IMR-90 (cell line): ENCODE measurements at regions not wholly inside any gene's neighbourhood (a gene's known extent, or its start where the extent isn't known, plus 50 kb on each side); places are given as distances from the start of the nearest gene placed in this dataset.
A peak's percentile ranks its signal among the peaks of the same experiment; 100 is the strongest.

Experiments used
- ATAC-seq: fragments of 200-7000 bp; cut with Tn5 transposase; 2 replicates; pipeline ENCODE4 v1.9.1; 2020; ENCODE audit warnings: low read depth, mild to moderate bottlenecking, moderate library complexity
- BruUV-seq: library from RNA; stranded (reverse); fragments of 400-500 nt; replicated peaks from 2 replicates; lab custom pipeline; 2021; lab: Mats Ljungman, UMichigan
- CTCF ChIA-PET: fragments of 300-600 bp; formaldehyde crosslinking; extraction: SDS; loops from one replicate; lab custom pipeline; 2021; ENCODE audit warnings: antibody characterized with exemption; lab: Yijun Ruan, JAX
- POLR2A ChIA-PET: fragments of 300-600 bp; sonication (Branson Sonifier 250); formaldehyde crosslinking; loops from one replicate; lab custom pipeline; 2022; ENCODE audit warnings: antibody characterized with exemption; ENCODE audit not compliant: unreplicated experiment; lab: Charles Lee
- DNase-seq: peaks from one replicate; pipeline ENCODE4 v3.0.0; 2013
- H2AFZ ChIP-seq: replicated peaks from 2 replicates; pipeline ENCODE3; 2013; ENCODE audit warnings: low read length, mild to moderate bottlenecking; ENCODE audit not compliant: poor library complexity
- H2AK5ac ChIP-seq: 2 replicates; pipeline ENCODE4 v1.6.1; 2013; ENCODE audit warnings: low read depth, low read length, inconsistent platforms
- H2AK9ac ChIP-seq: replicated peaks from 2 replicates; pipeline ENCODE3; 2013; ENCODE audit warnings: mild to moderate bottlenecking, low read depth, low read length, moderate library complexity; ENCODE audit not compliant: poor library complexity
- H2BK120ac ChIP-seq: 2 replicates; pipeline ENCODE4 v1.6.1; 2013; ENCODE audit warnings: low read depth, low read length, inconsistent platforms
- H2BK15ac ChIP-seq: 3 replicates; pipeline ENCODE4 v1.6.1; 2013; ENCODE audit warnings: low read depth, low read length, inconsistent platforms
- H2BK20ac ChIP-seq: 2 replicates; pipeline ENCODE4 v1.6.1; 2013; ENCODE audit warnings: low read depth, mild to moderate bottlenecking, inconsistent platforms, low read length, moderate library complexity
- H2BK5ac ChIP-seq: 2 replicates; pipeline ENCODE4 v1.6.1; 2013; ENCODE audit warnings: mild to moderate bottlenecking, low read depth, low read length, inconsistent platforms; ENCODE audit not compliant: poor library complexity, severe bottlenecking
- H3K14ac ChIP-seq: replicated peaks from 2 replicates; pipeline ENCODE4 v1.6.1; 2013; ENCODE audit warnings: low read depth, low read length, inconsistent platforms
- H3K18ac ChIP-seq: 2 replicates; pipeline ENCODE4 v1.6.1; 2013; ENCODE audit warnings: low read depth, low read length, control low read depth
- H3K23ac ChIP-seq: 2 replicates; pipeline ENCODE4 v1.6.1; 2013; ENCODE audit warnings: low read depth, low read length, inconsistent platforms
- H3K27ac ChIP-seq: 2 replicates; pipeline ENCODE4 v1.5.1; 2013; ENCODE audit warnings: mild to moderate bottlenecking, control low read depth, low read length; ENCODE audit not compliant: insufficient read depth
- H3K27me3 ChIP-seq: 2 replicates; pipeline ENCODE4 v1.6.1; 2013; ENCODE audit warnings: low read length; ENCODE audit not compliant: control insufficient read depth, insufficient read depth
- H3K36me3 ChIP-seq: 2 replicates; pipeline ENCODE4 v1.6.1; 2013; ENCODE audit warnings: low read length, mixed read lengths; ENCODE audit not compliant: control insufficient read depth, insufficient read depth
- H3K4ac ChIP-seq: 2 replicates; pipeline ENCODE4 v1.6.1; 2013; ENCODE audit warnings: low read depth, low read length, inconsistent platforms
- H3K4me1 ChIP-seq: 2 replicates; pipeline ENCODE4 v1.6.1; 2013; ENCODE audit warnings: low read length, mixed read lengths; ENCODE audit not compliant: control insufficient read depth, insufficient read depth
- H3K4me2 ChIP-seq: 2 replicates; pipeline ENCODE4 v1.6.1; 2013; ENCODE audit warnings: low read depth, mild to moderate bottlenecking, control low read depth, low read length, moderate library complexity
- H3K4me3 ChIP-seq: 2 replicates; pipeline ENCODE4 v1.5.1; 2013; ENCODE audit warnings: low read depth, mild to moderate bottlenecking, control low read depth, low read length, moderate library complexity; ENCODE audit not compliant: insufficient read depth
- H3K56ac ChIP-seq: 2 replicates; pipeline ENCODE4 v1.6.1; 2013; ENCODE audit warnings: low read length, inconsistent platforms; ENCODE audit not compliant: insufficient read depth; ENCODE audit errors: extremely low read depth
- H3K79me1 ChIP-seq, 2 experiments: 2 replicates each; pipeline ENCODE4 v1.6.1; 2013; ENCODE audit warnings: low read length in 2 of 2, inconsistent platforms in 1 of 2, low read depth in 1 of 2
- H3K9ac ChIP-seq: 2 replicates; pipeline ENCODE4 v1.6.1; 2013; ENCODE audit warnings: low read depth, low read length, control low read depth
- H3K9me1 ChIP-seq: 2 replicates; pipeline ENCODE4 v1.6.1; 2013; ENCODE audit warnings: low read length, inconsistent platforms; ENCODE audit not compliant: insufficient read depth
- H3K9me3 ChIP-seq: 2 replicates; pipeline ENCODE4 v1.6.1; 2013; ENCODE audit warnings: low read length; ENCODE audit not compliant: control insufficient read depth, insufficient read depth
- H4K20me1 ChIP-seq: 2 replicates; pipeline ENCODE4 v1.6.1; 2013; ENCODE audit warnings: low read length, inconsistent platforms; ENCODE audit not compliant: insufficient read depth
- H4K5ac ChIP-seq: 2 replicates; pipeline ENCODE4 v1.6.1; 2013; ENCODE audit warnings: mild to moderate bottlenecking, low read depth, low read length, control low read depth
- H4K8ac ChIP-seq, 2 experiments: 2 replicates each; pipeline ENCODE4 v1.6.1; 2013; ENCODE audit warnings: low read depth in 2 of 2, low read length in 2 of 2, control low read depth in 1 of 2, inconsistent platforms in 1 of 2
- H4K91ac ChIP-seq: 2 replicates; pipeline ENCODE4 v1.6.1; 2013; ENCODE audit warnings: low read depth, low read length, inconsistent platforms; ENCODE audit not compliant: insufficient read depth
- BHLHE40 ChIP-seq: fragments of 150-350 bp; IDR thresholded peaks from 2 replicates; pipeline ENCODE4 v1.6.1; 2016; ENCODE audit warnings: mild to moderate bottlenecking, low read depth, low read length
- CEBPB ChIP-seq: IDR thresholded peaks from 2 replicates; pipeline ENCODE4 v1.6.1; 2012; ENCODE audit warnings: low read depth, low read length, improper control_type of control experiment
- CHD1 ChIP-seq: IDR thresholded peaks from 2 replicates; pipeline ENCODE4 v1.6.1; 2012; ENCODE audit warnings: low read depth, low read length, improper control_type of control experiment
- CTCF ChIP-seq: conservative IDR thresholded peaks from 2 replicates; pipeline ENCODE4 v1.5.1; 2012; ENCODE audit warnings: mild to moderate bottlenecking, low read depth, low read length, improper control_type of control experiment
- ELK1 ChIP-seq: fragments of 150-350 bp; IDR thresholded peaks from 2 replicates; pipeline ENCODE4 v1.6.1; 2016; ENCODE audit warnings: low read depth, mild to moderate bottlenecking, low read length, moderate library complexity, borderline replicate concordance
- FOS ChIP-seq: fragments of 150-350 bp; IDR thresholded peaks from 2 replicates; pipeline ENCODE4 v1.6.1; 2016; ENCODE audit warnings: low read depth, low read length
- MAFK ChIP-seq: IDR thresholded peaks from 2 replicates; pipeline ENCODE4 v1.6.1; 2012; ENCODE audit warnings: low read depth, low read length, improper control_type of control experiment
- MAZ ChIP-seq: IDR thresholded peaks from 2 replicates; pipeline ENCODE4 v1.6.1; 2012; ENCODE audit warnings: low read depth, mild to moderate bottlenecking, low read length, improper control_type of control experiment, moderate library complexity, borderline replicate concordance
- MXI1 ChIP-seq: IDR thresholded peaks from 2 replicates; pipeline ENCODE4 v1.6.1; 2012; ENCODE audit warnings: low read depth, mild to moderate bottlenecking, low read length, moderate library complexity, borderline replicate concordance
- NFE2L2 ChIP-seq: fragments of 150-350 bp; IDR thresholded peaks from 2 replicates; pipeline ENCODE4 v1.6.1; 2016; ENCODE audit warnings: low read depth, mild to moderate bottlenecking, low read length
- POLR2A ChIP-seq: IDR thresholded peaks from 2 replicates; pipeline ENCODE4 v1.6.1; 2012; ENCODE audit warnings: mild to moderate bottlenecking, low read depth, low read length
- RAD21 ChIP-seq: IDR thresholded peaks from 2 replicates; pipeline ENCODE4 v1.6.1; 2012; ENCODE audit warnings: low read length, improper control_type of control experiment
- RCOR1 ChIP-seq: IDR thresholded peaks from 2 replicates; pipeline ENCODE4 v1.6.1; 2012; ENCODE audit warnings: mild to moderate bottlenecking, low read length, improper control_type of control experiment; ENCODE audit not compliant: insufficient replicate concordance
- RFX5 ChIP-seq: IDR thresholded peaks from 2 replicates; pipeline ENCODE4 v1.8.0; 2012; ENCODE audit warnings: low read depth, mild to moderate bottlenecking, low read length, moderate library complexity
- SMC3 ChIP-seq: fragments of 150-350 bp; IDR thresholded peaks from 2 replicates; pipeline ENCODE4 v1.6.1; 2016; ENCODE audit warnings: low read depth, mild to moderate bottlenecking, antibody characterized with exemption, low read length, moderate library complexity
- WGBS, 2 experiments: methylation state at CpG; one replicate each; pipeline versions ENCODE4 v1.1.5 to v1.1.7; 2013; ENCODE audit warnings: missing lambda C conversion rate in 2 of 2; ENCODE audit not compliant: insufficient read length in 1 of 2; ENCODE audit errors: extremely low coverage in 2 of 2; 5-methylcytosine and 5-hydroxymethylcytosine counted together
- dilution Hi-C: fragments of 300-500 bp; cut with HindIII; formaldehyde crosslinking; loops from one replicate; pipeline ENCODE4 v1.14.3; 2018; ENCODE audit warnings: low sequenced_read_pairs; ENCODE audit not compliant: unreplicated experiment
- in situ Hi-C: fragments of 300-500 bp; cut with MboI; formaldehyde crosslinking; loops from 3 replicates; pipeline ENCODE4 v1.14.3; 2019; ENCODE audit warnings: low sequenced_read_pairs, inconsistent platforms, mixed read lengths
- intact Hi-C: fragments of 100-400 bp; cut with micrococcal nuclease; formaldehyde crosslinking; loops from 2 replicates; pipeline ENCODE4 v1.10.0; 2022

DNA sequence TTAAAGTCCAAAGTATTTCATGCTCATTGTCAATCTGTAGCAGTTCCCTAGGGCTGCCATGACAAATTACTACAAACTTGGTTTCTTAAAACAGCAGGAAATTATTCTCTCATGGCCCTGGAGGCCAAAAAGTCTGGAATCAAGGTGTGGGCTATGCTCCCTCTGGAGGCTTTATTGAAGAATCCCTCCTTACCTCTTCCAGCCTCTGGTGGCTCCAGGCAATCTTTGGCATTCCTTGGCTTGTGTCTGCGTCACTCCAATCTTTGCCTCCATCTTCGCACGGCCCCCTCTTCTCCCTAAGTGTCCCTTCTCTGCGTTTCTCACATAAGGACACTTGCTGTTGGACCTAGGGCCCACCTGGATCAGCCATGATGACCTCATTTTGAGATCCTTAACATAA is 170.4 kb downstream of the SMIM20 start:
- peak overlapping the region; percentile 65 for H4K5ac ChIP-seq
- peak overlapping the region; percentile 62 for H3K4ac ChIP-seq
- no peak overlapping the region for H2BK5ac ChIP-seq
- peak overlapping the region; percentile 51; the same call in 1 of the 2 replicates for H3K27ac ChIP-seq
- no peak for ATAC-seq
- 92% methylated on average over 4 of the region's 4 CpGs; no CpG with 5 or more reads in 1 of the 2 experiments for WGBS, 2 experiments
- H4K8ac ChIP-seq, result peak overlapping the region; percentile 37 to 51; a peak in 2 of 4 replicates
- H4K20me1 ChIP-seq, result no peaks in the 10 kb centered on the region
- H3K4me2 ChIP-seq, result peak overlapping the region; percentile 2; the same call in 1 of the 2 replicates
- no peak overlapping the region for H2AFZ ChIP-seq
- H2AK5ac ChIP-seq, result peak overlapping the region; percentile 92
- in situ Hi-C loops, result loop anchor here (5.0 kb wide), 1 partner anchor 238 kb away; the partner anchor contains the start of gene RBPJ
- no peak overlapping the region; the same call in 1 of the 2 replicates for H3K9ac ChIP-seq
- peaks cover 20% of the 10 kb centered on the region for H3K4me1 ChIP-seq
- H3K79me1 ChIP-seq, result no peaks in the 10 kb centered on the region
- H2BK20ac ChIP-seq, result peak overlapping the region; percentile 85
- no peak for DNase-seq
- intact Hi-C loops, result no loop called here
- TF ChIP-seq RAD21 (no peak), SMC3 (no peak), ELK1 (no peak), RFX5 (no peak), CEBPB (no peak), POLR2A (no peak), CHD1 (no peak), BHLHE40 (no peak), RCOR1 (no peak), MXI1 (no peak), CTCF (no peak), FOS (no peak), MAFK (no peak), MAZ (no peak), NFE2L2 (no peak)
- CTCF ChIA-PET, result interaction anchor here (0.6 kb wide), 1 partner anchor 243 kb away, joined by 4 read pairs; no protein-coding TSS in a partner anchor
- peaks cover 12% of the 10 kb centered on the region for H3K9me1 ChIP-seq
- peak overlapping the region; percentile 60 for H3K14ac ChIP-seq
- peak overlapping the region; percentile 82; the same call in 2 of the 3 replicates for H2BK15ac ChIP-seq
- H2AK9ac ChIP-seq, result no peak overlapping the region
- no peaks in the 10 kb centered on the region for H3K9me3 ChIP-seq
- no peaks in the 10 kb centered on the region for H3K36me3 ChIP-seq
- peak overlapping the region; percentile 66; the same call in 1 of the 2 replicates for H2BK120ac ChIP-seq
- no peak overlapping the region for H3K4me3 ChIP-seq
- peak overlapping the region; percentile 62 for H4K91ac ChIP-seq
- no peaks in the 10 kb centered on the region for H3K27me3 ChIP-seq
- peak overlapping the region; percentile 78 for H3K18ac ChIP-seq
- dilution Hi-C loops, result no loop called here
- POLR2A ChIA-PET, result interaction anchor here (1.5 kb wide), 1 partner anchor 240 kb away, joined by 3 read pairs; no protein-coding TSS in a partner anchor
- H3K23ac ChIP-seq, result no peak overlapping the region
- BruUV-seq, result no TSS peak
- no peak overlapping the region for H3K56ac ChIP-seq
